LoVo (cell line): ENCODE measurements at regions not wholly inside any gene's neighbourhood (a gene's known extent, or its start where the extent isn't known, plus 50 kb on each side); places are given as distances from the start of the nearest gene placed in this dataset.

Experiments
- DNase-seq: peaks from one replicate; pipeline ENCODE4 v3.0.0-alpha.2; 2016; ENCODE audit warnings: low spot score

GRCh38 chr2:15841776-15842560, 98.4 kb upstream of the MYCN start:
- no peak for DNase-seq

GRCh38 chr2:15842758-15843666, 97.3 kb upstream of the MYCN start:
- no peak for DNase-seq

- DNase-seq = no peak
These were observed 96.0 kb upstream of the MYCN start for GRCh38 chr2:15844211-15844801.

- no peak for DNase-seq
These were observed 95.1 kb upstream of the MYCN start for GRCh38 chr2:15845294-15845693.

GRCh38 chr2:15845737-15846405, 94.5 kb upstream of the MYCN start:
- no peak for DNase-seq

GRCh38 chr2:15846626-15847025, 93.7 kb upstream of the MYCN start:
- DNase-seq = no peak

- DNase-seq = no peak
These were observed 89.8 kb upstream of the MYCN start for GRCh38 chr2:15850534-15850933.

- DNase-seq = no peak
These were observed 89.2 kb upstream of the MYCN start for GRCh38 chr2:15851076-15851693.

GRCh38 chr2:15852811-15853210, 87.5 kb upstream of the MYCN start:
- no peak for DNase-seq

GRCh38 chr2:15853903-15854302, 86.4 kb upstream of the MYCN start:
- no peak for DNase-seq

GRCh38 chr2:15855766-15856260, 84.5 kb upstream of the MYCN start:
- no peak for DNase-seq

GRCh38 chr2:15856318-15856717, 84.0 kb upstream of the MYCN start:
- no peak for DNase-seq

GRCh38 chr2:15858466-15858865, 81.9 kb upstream of the MYCN start:
- no peak for DNase-seq

- no peak for DNase-seq
These were observed 80.2 kb upstream of the MYCN start for GRCh38 chr2:15860051-15860663.

- DNase-seq = no peak
These were observed 79.6 kb upstream of the MYCN start for GRCh38 chr2:15860760-15861159.

- no peak for DNase-seq
These were observed 79.1 kb upstream of the MYCN start for GRCh38 chr2:15861172-15861822.

- DNase-seq = no peak
These were observed 78.5 kb upstream of the MYCN start for GRCh38 chr2:15861898-15862297.

- no peak for DNase-seq
These were observed 77.3 kb upstream of the MYCN start for GRCh38 chr2:15863089-15863488.

- DNase-seq = no peak
These were observed 76.7 kb upstream of the MYCN start for GRCh38 chr2:15863494-15864175.

GRCh38 chr2:15864176-15864769, 76.1 kb upstream of the MYCN start:
- DNase-seq = no peak
